HG03565 (cell line): ENCODE measurements at regions not wholly inside any gene's neighbourhood (a gene's known extent, or its start where the extent isn't known, plus 50 kb on each side); places are given as distances from the start of the nearest gene placed in this dataset.
"Not testable (repeated sequence)": the region's sequence is repeated elsewhere in the genome, so short reads cannot be mapped to it uniquely, and the experiment has no call there.

Experiments used
- ATAC-seq: cut with Tn5 transposase; IDR thresholded peaks from one replicate; pipeline ENCODE4 v1.9.1; 2021; ENCODE audit warnings: mild to moderate bottlenecking, moderate library complexity; ENCODE audit not compliant: unreplicated experiment

GRCh38 chr13:24992946-24993345, 103.0 kb upstream of the PABPC3 start:
- not testable (repeated sequence) for ATAC-seq

GRCh38 chr13:24995225-24995804, 100.6 kb upstream of the PABPC3 start:
- ATAC-seq = peak; percentile 65

GRCh38 chr13:24997367-24997967, 98.5 kb upstream of the PABPC3 start:
- no peak for ATAC-seq

GRCh38 chr13:24998433-24998832, 97.5 kb upstream of the PABPC3 start:
- ATAC-seq = no peak

GRCh38 chr13:25001476-25002206, 94.3 kb upstream of the PABPC3 start:
- no peak for ATAC-seq

GRCh38 chr13:25002311-25002710, 93.6 kb upstream of the PABPC3 start:
- not testable (repeated sequence) for ATAC-seq

- ATAC-seq = not testable (repeated sequence)
Measured at GRCh38 chr13:25004489-25004888, 91.4 kb upstream of the PABPC3 start.

GRCh38 chr13:25005050-25005497, 90.9 kb upstream of the PABPC3 start:
- ATAC-seq = not testable (repeated sequence)

GRCh38 chr13:25007389-25007788, 88.5 kb upstream of the PABPC3 start:
- ATAC-seq = not testable (repeated sequence)

GRCh38 chr13:25014398-25014973, 81.5 kb upstream of the PABPC3 start:
- not testable (repeated sequence) for ATAC-seq

GRCh38 chr13:25017176-25017575, 78.8 kb upstream of the PABPC3 start:
- ATAC-seq = not testable (repeated sequence)

GRCh38 chr13:25017808-25018728, 77.9 kb upstream of the PABPC3 start:
- not testable (repeated sequence) for ATAC-seq

GRCh38 chr13:25018729-25019115, 77.2 kb upstream of the PABPC3 start:
- no peak for ATAC-seq

GRCh38 chr13:25019741-25020140, 76.2 kb upstream of the PABPC3 start:
- ATAC-seq = not testable (repeated sequence)

GRCh38 chr13:25024175-25024574, 71.8 kb upstream of the PABPC3 start:
- ATAC-seq = no peak

GRCh38 chr13:25032160-25032559, 63.8 kb upstream of the PABPC3 start:
- no peak for ATAC-seq

- ATAC-seq = no peak
Measured at GRCh38 chr13:25034173-25034572, 61.8 kb upstream of the PABPC3 start.

GRCh38 chr13:25037057-25037813, 58.7 kb upstream of the PABPC3 start:
- no peak for ATAC-seq

- no peak for ATAC-seq
Measured at GRCh38 chr13:25042151-25042865, 53.6 kb upstream of the PABPC3 start.
